DND-41 (cell line): ENCODE measurements at regions not wholly inside any gene's neighbourhood (a gene's known extent, or its start where the extent isn't known, plus 50 kb on each side); places are given as distances from the start of the nearest gene placed in this dataset.

Experiments
- CTCF ChIP-seq: IDR thresholded peaks from 2 replicates; pipeline ENCODE4 v1.5.1; 2012; ENCODE audit warnings: borderline replicate concordance, low read length, moderate library complexity, mild to moderate bottlenecking; ENCODE audit not compliant: poor library complexity, severe bottlenecking; ENCODE audit errors: extremely low read depth
- EZH2 ChIP-seq: IDR thresholded peaks from 3 replicates; pipeline ENCODE4 v1.6.1; 2012; ENCODE audit warnings: borderline replicate concordance, low read depth, mild to moderate bottlenecking, moderate library complexity, low read length, inconsistent platforms; ENCODE audit not compliant: severe bottlenecking

GRCh38 chr12:19801941-19802340 is 362.6 kb downstream of the AEBP2 start:
- TF ChIP-seq CTCF (no peak), EZH2 (no peak)
